GM21447 (cell line): ENCODE measurements at regions not wholly inside any gene's neighbourhood (a gene's known extent, or its start where the extent isn't known, plus 50 kb on each side); places are given as distances from the start of the nearest gene placed in this dataset.

ENCODE experiments used
- ATAC-seq: cut with Tn5 transposase; IDR thresholded peaks from one replicate; pipeline ENCODE4 v1.9.1; 2021; ENCODE audit not compliant: unreplicated experiment

DNA sequence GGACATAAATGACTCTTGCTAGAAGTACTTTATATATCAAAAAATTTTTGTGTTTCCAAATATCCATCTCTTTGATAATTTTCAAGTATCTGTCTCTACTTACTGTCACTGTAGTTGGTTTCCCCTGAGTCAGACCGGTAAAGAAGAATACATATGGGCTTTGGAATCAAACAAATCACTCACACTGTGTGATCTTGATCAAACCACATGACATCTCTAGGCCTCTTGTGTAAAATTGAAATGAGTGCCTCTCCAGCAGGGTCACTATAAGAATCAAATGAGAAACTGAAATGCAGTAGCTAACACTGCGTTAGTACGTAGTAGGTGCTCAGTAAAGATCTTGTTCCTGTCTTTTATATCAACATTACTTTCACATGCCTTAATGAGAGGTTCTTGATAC lies 314.6 kb upstream of the STT3B start:
- ATAC-seq, result no peak

DNA sequence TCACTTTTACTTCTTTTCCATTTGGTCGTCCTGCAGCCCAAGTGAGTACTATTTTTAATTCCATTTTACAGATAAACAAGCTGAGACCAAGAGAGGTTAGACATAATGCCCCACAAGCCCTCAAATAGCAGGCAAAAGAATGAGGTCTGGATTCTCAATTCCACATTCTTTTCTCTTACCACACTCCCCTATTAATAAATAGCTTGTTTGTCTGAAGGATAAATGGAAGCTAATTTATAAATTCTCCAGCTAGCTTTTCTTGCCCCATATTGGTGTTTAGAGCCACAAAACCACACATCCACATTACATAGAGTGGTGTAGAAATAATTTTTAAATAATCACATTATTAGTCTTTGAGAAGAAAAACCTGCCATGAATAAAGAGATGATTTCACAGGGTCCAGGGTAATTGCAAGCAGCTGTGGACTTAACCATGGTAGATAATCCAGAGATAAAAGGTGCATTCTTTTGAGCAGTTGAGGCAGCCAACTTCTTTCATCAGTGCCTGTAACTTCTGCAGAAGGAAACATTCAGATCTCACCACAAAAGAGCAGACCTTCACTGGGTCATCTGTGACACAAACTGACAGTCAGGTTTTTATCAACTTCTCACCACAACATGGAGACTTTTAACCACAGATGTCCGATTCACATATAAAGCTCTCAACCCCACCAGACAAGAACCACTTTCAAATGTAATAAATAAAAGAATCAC lies 313.4 kb upstream of the STT3B start:
- ATAC-seq, result peak; percentile 58

DNA sequence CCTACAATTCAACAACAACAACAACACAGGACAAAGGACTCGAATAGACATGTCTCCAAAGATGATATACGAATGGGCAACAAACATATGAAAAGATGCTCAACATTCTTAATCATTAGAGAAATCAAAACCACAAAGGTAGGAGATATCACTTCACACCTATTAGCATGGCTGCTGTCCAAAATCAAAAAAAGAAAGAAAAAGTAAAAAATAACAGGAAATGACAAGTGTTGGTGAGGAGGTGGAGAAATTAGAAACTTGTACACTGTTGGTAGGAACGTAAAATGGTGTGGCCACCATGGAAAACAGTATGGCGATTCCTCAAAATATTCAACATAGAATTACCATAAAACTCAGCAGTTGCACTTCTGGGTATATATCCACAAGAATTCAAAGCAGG lies 312.3 kb upstream of the STT3B start:
- no peak for ATAC-seq

DNA sequence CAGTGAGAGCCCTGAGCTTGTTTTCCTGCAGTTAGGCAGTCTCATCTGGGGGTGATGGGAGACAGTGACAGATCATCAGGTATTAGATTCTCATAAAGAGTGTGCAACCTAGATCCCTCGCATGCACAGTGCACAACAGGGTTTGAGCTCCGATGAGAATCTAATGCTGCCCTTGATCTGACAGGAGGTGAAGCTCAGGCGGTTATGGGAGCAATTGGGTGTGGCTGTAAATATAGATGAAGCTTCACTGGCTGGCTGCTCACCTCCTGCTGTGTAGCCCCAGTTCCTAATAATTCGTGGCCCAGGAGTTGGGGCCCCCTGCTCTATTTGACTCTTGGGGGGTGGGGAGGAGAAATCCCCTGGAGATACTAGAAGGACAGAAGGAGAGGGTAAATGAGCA lies 309.4 kb upstream of the STT3B start:
- ATAC-seq, result no peak

DNA sequence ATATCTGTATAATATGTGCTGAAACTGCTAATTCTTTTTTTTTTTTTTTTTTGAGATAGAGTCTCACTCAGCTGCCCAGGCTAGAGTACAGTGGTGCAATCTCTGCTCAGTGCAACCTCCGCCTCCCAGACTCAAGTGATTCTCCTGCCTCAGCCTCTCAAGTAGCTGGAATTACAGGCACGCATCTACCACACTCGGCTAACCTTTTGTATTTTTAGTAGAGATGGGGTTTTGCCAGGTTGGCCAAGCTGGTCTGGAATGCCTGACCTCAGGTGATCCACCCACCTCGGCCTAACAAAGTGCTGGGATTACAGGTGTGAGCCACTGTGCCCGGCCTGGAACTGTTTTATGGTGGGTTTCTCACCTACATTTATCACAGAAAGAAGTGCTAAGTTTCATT lies 307.8 kb upstream of the STT3B start:
- ATAC-seq, result no peak

DNA sequence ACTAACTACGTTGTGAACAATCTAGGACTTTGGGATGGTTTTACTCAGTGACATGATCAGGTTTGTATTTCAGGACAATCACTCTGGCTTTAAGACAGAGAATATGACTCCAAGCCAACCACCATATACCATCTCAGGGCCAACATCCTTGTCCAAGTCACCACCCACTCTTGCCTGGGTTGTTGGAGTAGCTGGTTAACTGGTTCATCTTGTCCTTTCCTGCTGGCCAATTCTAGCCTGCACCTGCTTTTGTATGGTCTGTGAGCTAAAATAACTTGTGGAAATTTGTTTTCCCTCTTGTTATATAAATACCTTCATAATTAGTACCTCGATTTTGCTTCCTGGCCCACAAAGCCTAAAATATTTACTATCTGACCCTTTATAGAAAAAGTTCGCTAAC lies 306.8 kb upstream of the STT3B start:
- no peak for ATAC-seq

DNA sequence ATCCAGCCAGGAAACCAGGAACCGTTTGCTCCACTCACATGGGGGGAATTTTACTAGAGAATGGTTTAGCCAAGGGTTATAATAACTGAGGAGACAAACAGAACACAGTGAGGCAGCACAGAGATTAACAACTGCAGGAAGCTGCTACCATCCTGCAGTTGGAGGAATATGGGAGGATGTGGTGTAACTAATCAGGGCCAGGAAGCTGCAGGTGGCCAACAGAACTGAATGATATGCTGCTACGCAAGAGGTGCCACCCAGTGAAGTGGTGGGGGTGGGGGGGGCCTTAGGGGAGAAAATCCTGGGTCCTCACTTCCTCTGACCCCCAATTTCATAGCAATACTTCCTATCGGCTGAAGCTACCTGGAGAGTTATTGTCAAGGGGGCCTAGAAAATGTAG lies 306.4 kb upstream of the STT3B start:
- no peak for ATAC-seq

DNA sequence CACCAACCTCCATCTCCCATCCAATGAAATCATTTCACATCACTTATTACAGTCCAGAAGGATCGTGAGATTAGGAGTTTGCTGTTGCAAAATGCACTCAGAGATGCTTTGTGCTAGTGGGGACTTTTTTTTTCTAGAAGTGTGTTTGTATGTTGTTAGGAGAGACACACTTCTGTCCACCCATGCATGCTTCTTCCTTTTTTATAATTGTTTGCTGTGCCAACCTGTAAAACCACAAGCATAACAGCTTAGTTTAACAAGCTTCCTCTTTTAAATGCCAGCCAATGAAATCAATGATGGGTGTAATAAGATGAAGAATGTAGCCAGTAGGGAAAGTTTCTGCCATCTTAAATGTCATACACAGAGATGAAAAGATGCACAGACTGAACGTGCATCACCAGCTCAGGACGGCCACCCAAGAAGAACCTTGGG lies 305.6 kb upstream of the STT3B start:
- peak; percentile 40 for ATAC-seq

DNA sequence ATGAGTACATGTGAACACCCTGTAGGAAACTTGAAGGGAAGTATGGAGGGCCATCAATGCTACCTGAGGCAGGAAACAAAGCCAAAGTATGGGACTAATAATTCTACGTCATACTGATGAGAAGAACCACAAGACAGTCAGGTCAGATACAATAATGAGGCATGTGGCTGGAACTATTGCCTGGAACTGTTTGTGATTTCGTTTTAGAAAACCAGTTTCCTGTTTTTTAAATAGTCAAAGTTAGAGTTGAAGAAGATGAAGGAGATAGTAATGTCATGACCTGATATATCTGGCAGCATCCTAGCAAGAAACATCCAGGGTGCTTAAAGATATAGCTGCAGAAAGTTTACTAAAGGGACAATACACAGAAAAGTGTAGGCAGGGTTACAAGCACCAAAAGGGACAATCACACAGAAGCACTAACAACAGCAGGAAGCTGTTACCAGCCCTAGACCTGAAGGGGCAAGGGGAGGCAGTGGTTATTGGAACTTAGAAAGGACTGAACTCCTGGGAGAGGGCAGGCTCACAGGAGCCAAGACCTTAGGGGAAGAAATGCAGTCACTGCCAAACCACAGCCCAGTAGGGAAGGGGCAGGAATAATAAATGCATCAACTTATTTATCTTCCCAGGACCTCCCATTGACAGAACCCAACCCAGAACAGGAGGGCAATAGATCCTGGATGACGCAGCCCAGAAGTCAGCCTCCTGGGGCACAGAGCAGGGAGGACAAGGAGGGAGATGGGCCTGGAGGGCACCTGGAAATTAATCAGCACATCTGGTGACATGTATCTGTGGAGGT lies 302.1 kb upstream of the STT3B start:
- ATAC-seq, result peak; percentile 30

DNA sequence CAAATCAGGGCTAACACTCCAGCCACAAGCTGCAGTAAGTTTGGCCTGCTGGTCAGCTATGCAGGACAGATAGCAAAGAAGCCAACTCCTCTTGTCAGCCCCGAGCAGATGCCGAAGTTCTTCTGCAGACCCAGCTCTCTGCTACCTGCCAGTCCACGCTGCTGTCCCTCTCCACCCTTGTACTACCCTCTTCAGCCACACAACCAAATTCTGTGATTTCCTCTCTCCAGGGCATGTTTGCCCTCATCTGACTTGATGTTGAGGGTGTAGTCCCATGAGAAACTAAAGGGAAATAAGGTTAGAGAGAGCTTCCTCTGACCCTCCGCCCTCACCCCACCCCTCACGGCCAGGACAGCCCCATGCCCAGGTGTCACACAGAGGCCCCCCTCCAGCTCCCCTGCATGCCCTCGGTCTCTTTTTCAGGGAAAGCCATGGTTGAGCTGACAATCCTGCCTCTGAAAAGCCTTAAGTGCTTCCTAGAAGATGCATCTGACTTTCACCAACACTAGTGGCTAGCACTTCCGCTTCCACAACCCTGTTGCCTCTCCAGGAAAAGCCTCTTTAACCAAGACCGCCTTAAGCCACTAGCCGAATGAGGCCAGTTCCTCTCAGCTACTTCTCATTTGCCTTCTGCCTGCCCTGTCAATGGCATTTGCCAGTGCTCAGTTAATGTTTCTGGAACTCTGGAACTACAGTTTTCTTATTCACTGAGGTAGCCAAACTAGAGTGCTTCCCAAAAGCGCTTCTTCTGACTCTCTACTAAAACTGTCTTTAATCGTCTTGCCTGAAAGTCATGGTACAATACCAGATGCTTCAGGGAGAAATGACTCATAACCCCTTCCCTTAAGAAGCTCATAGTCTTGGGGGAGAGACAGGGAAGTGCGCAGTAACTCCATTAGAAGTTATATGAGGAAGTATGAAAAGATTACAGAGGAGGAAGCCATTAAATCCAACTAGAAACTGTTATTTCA lies 300.4 kb upstream of the STT3B start:
- ATAC-seq, result no peak

DNA sequence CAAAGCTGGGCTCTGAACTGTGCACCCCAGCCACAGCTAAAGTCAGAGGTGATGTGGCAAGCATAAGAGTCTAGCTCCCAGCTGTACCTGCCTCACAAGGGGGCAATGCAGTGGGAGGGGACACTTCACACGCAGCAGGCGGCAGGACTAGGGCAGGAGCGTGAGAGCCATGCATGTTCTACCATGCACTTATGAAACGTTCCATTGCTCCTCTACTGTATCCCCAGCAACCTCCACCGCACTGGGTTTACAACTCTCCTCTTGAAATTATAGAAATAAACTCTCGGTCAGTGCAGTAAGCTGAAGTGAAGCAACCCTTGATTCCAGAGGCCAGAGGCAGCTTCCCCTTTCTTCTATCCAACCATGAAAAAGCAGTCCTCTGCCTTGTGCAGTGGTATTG lies 298.6 kb upstream of the STT3B start:
- no peak for ATAC-seq

DNA sequence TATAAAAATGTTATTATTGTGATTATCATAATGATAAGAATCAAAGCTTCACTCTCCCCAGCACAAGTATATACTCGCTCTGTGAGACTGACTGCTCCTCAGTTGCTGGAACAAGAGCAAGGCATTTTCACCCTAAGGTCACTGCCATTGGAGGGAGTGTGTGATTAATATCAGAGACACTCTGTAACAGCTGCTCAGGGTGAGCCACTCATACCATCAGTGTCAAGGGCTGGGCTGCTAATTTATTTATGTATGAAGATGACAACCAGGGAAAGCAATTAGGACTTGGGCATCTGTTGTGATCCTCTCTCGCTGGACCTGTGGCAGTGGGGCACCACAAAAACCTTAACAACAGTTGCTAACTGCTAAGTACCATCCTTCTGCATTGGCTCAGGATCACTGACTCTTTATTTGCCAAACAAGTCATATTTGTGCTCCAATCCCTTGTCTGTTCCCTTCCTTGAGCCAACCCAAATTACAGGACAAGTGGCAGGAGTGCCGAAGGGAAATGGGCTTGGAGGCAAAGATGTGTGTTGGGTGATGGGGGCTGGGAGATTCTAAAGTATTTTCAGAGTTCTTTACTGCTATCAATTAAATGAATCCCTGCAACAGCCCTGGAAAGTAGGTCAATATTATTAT lies 297.5 kb upstream of the STT3B start:
- no peak for ATAC-seq

DNA sequence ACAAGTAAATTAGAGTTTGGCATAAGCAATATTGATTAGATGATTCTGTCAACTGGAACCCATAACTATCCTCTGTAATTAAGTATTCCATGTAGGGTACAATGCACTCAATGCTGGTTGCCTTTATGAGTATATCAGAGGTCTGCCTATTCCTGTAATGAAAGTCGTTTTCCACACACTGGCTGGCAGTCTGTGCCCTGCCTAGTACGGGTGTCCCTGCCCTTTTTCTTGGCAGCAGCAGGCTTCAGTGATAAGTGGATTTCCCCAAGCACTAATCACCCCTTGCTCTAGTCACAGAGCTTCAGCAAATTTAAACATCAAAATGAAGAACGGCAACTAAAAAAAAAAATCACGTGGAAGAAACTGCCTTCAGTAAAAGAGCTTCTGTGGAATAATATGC lies 294.8 kb upstream of the STT3B start:
- no peak for ATAC-seq

DNA sequence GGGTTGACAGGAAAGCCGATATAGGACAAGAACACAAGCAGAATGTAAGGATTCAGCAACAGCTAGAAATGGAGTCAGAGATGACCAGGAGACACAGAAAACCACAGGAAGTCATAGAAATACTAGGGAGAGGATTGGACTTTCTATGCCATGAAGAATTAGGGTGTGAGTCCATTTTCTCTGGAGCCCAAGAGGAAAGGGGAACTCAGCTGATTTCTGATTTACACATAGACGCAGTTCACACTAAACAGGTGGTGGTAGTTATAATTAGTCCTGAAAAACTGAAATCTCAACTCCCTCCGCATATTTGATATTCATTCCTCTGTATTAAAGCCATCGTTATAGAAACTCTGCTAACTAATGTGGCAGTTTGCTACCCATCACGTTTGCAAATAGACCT lies 292.7 kb upstream of the STT3B start:
- ATAC-seq, result no peak

DNA sequence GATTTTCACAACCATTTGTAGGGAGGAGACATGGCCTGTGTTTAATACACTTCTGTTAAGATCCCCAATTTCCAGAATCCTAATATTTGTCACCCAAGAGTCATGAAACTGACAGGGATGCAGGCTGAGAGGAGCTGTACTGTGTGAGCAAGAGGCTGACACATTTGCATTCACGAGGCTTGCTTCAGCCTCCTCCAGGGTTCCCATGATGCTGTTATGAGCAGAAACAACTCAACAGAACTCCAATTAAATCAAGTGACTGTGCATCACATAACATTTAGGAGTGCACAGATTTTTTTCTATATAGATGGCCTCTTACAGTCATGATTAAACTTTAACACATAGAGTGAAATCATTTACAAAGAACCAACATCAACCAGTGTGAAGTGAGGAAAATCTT lies 292.3 kb upstream of the STT3B start:
- no peak for ATAC-seq

DNA sequence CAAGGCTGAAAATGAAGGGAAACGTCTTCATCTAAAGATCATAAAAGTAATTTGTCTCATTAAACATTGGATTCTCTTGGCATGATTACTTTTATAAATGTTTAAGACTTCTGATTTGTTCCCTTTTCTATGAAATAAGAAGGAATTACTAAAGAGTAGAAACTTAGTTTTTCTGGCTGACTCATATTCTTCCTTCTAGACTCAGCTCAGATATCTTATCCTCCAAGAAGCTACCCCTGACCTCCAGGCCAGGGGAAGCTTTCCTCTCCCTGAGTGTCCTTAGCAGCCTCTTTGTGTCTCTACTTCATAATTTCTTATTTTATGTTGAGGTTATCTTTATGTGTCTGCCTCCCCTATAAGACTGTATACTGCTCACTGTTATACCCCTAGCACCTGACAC lies 291.9 kb upstream of the STT3B start:
- no peak for ATAC-seq

DNA sequence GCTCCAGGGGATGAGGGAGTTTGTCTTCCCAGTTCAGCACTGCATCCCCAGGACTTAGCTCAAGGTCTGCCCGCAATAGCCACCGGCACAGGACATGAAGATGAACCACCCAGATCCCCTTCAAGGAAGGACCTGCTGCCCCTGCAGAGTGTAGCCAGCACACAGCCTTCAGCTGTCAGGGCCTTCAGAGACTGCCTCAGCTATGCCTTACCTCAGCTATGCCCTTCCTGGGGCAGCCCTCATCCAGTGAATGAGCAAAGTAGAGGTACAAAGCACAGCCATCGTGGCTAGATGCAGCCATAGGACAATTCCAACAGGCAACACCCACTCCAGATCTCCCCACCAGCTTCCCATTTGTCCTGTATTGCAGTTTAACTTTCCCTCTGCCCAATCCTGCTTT lies 291.2 kb upstream of the STT3B start:
- ATAC-seq, result no peak

DNA sequence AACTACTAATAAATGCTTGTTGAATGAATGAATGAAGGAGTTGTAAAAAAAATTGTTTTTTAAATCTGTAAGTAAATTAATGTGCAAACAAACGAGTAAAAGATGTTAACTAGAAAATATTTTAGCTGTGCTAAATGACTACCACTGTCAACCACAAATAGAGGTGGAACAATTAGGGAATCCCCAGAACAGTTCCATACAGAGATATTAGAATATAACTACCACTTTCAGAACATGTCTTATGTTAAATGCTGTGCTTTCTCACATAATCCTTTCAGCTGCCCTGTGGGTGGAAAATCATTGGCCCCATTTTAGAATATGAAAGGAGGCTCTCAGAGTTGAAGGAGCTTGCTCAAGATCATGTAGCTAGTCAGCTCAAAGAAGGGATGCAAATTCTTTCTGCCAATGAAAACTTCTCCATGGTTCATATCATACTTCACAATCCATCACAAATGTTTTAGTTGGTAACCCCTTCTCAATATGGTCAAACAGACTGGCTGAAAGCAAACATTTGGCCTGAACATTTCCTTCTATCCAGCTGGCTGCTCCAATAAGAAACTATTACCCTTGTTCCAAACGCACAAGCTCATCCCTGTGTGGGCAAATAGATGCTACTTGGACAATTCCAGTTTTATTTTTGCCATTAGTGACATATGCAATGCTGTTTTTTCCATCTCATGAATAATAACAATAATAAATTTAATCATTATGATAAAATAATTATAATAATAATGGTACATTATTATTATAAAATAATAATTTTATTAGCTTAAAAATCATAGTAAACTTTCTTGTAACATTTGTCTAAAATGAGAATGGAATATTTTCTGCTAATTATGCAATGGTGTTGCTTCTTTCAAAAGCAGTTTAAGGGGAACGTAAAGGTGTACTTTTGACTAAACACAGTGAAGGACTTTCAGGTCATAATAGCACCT lies 290.4 kb upstream of the STT3B start:
- peak; percentile 83 for ATAC-seq

DNA sequence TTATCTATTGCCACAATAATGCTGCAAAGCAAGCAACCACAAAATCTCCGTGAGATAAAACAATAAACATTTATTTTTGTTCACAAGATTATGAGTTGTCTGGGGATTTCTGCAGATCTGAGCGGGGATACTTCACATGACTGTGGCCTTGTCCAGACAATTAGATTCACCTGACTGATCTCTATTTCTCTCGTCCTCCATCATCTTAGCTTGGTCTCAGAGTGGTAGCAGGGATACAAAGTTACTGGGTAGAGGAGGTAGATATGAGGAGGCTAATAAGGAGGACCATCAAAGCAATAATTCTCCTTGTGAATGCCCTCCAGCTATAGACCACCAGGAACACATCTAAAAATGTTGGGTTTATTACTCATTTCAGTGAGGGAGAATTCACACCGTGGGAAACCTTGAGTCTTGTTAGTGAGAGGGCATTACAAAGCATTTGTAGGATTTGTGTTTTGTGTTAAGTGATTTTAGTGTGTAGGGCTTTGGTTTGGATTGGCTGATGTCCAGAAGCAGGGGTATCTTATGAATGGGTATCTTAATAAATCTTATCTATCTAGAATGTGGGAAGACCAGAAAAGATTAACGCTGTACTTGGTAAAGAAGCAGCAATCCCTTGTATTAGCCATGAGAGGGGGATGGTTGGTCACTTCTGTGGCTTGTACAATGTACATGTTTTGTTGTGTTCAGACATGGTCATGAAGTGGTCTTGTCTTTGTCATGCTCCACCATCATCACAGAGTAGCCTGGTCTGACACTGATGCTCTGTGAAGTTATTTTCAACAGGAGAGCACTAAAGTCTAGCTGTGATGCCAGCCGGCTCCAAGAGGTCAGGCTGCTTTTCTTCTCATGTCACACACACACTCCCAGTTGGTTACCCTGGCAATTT lies 287.6 kb upstream of the STT3B start:
- no peak for ATAC-seq
